ENCODE measurements at regions not wholly inside any gene's neighbourhood (a gene's known extent, or its start where the extent isn't known, plus 50 kb on each side); places are given as distances from the start of the nearest gene placed in this dataset.

- no peaks in the 10 kb centered on the region for H3K36me3 ChIP-seq (ENCODE audit: low read depth)
- no peaks in the 10 kb centered on the region for H3K4me1 ChIP-seq (ENCODE audit: low read depth)
- DNase-seq (no peak), ATAC-seq (no peak)
- no peak overlapping the region for H3K4me3 ChIP-seq
- TF ChIP-seq CTCF (IDR thresholded peaks at IDR 0.05) = no peak
- no peaks in the 10 kb centered on the region for H3K9me3 ChIP-seq
- intact Hi-C loops (cut with DNase I, micrococcal nuclease) = no loop called here
Observed at GRCh38 chr10:94052866-94053791, 59.4 kb downstream of the PLCE1 start.

GRCh38 chr10:94059178-94059883, 65.6 kb downstream of the PLCE1 start:
- no peak for TF ChIP-seq CTCF (IDR thresholded peaks at IDR 0.05)
- ATAC-seq (peak; percentile 65), DNase-seq (no peak)
- Histone ChIP-seq H3K4me3 (no peak overlapping the region), H3K4me1 (ENCODE audit: low read depth) (peaks cover 7% of the 10 kb centered on the region), H3K9me3 (no peaks in the 10 kb centered on the region), H3K36me3 (ENCODE audit: low read depth) (no peaks in the 10 kb centered on the region)
- intact Hi-C loops (cut with DNase I, micrococcal nuclease) = no loop called here

GRCh38 chr10:94061026-94061425, 67.3 kb downstream of the PLCE1 start:
- no peak for TF ChIP-seq CTCF (IDR thresholded peaks at IDR 0.05)

GRCh38 chr10:94062611-94063010, 68.9 kb downstream of the PLCE1 start:
- no peaks in the 10 kb centered on the region for H3K36me3 ChIP-seq (ENCODE audit: low read depth)
- ATAC-seq (no peak), DNase-seq (no peak)
- H3K4me1 ChIP-seq (ENCODE audit: low read depth) = peaks cover 17% of the 10 kb centered on the region
- no peak overlapping the region for H3K4me3 ChIP-seq
- no peaks in the 10 kb centered on the region for H3K9me3 ChIP-seq
- intact Hi-C loops (cut with DNase I, micrococcal nuclease) = no loop called here
- no peak for TF ChIP-seq CTCF (IDR thresholded peaks at IDR 0.05)

More at GRCh38 chr10:94061026-94061425, 67.3 kb downstream of the PLCE1 start:
- no peak overlapping the region for H3K4me3 ChIP-seq
- intact Hi-C loops (cut with DNase I, micrococcal nuclease) = no loop called here
- no peaks in the 10 kb centered on the region for H3K36me3 ChIP-seq (ENCODE audit: low read depth)
- H3K4me1 ChIP-seq (ENCODE audit: low read depth) = peaks cover 17% of the 10 kb centered on the region
- ATAC-seq (peak; percentile 39), DNase-seq (no peak)
- H3K9me3 ChIP-seq = no peaks in the 10 kb centered on the region

- intact Hi-C loops (cut with DNase I, micrococcal nuclease) = no loop called here
- no peak for TF ChIP-seq CTCF (IDR thresholded peaks at IDR 0.05)
- peak; percentile 81 for ATAC-seq
- no peak overlapping the region for H3K4me3 ChIP-seq
- H3K4me1 ChIP-seq (ENCODE audit: low read depth) = peaks cover 25% of the 10 kb centered on the region
- DNase-seq = no peak
- H3K9me3 ChIP-seq = no peaks in the 10 kb centered on the region
- H3K36me3 ChIP-seq (ENCODE audit: low read depth) = no peaks in the 10 kb centered on the region
Observed at GRCh38 chr10:94065362-94065761, 71.6 kb downstream of the PLCE1 start.

All from mucosa of descending colon (tissue), 3 donors.